HCT116 (cell line): ENCODE measurements at regions not wholly inside any gene's neighbourhood (a gene's known extent, or its start where the extent isn't known, plus 50 kb on each side); places are given as distances from the start of the nearest gene placed in this dataset.

Experiments used
- ATAC-seq: fragments of 200-7000 bp; cut with Tn5 transposase; 2 replicates; pipeline ENCODE4 v1.9.1; 2020; ENCODE audit warnings: mild to moderate bottlenecking, moderate library complexity
- BruUV-seq: library from RNA; stranded (reverse); fragments of 400-500 nt; replicated peaks from 2 replicates; lab custom pipeline; 2021; lab: Mats Ljungman, UMichigan
- CTCF ChIA-PET: fragments of 300-600 bp; sonication (Branson Sonifier 250); formaldehyde crosslinking; loops from one replicate; lab custom pipeline; 2021; ENCODE audit warnings: antibody characterized with exemption; lab: Charles Lee
- POLR2A ChIA-PET: fragments of 300-600, 350-600 bp; sonication (Branson Sonifier 250); formaldehyde crosslinking; loops from one replicate; lab custom pipeline; 2021; ENCODE audit warnings: antibody characterized with exemption; lab: Charles Lee
- RAD21 ChIA-PET, 2 experiments: fragments of 300-600 bp; sonication (Branson Sonifier 250); formaldehyde crosslinking; loops; one replicate each; lab custom pipeline; 2023; ENCODE audit warnings: low total read pairs in 2 of 2; ENCODE audit not compliant: uncharacterized antibody in 2 of 2, unreplicated experiment in 2 of 2, low non-redundant PET in 1 of 2; lab: Charles Lee
- DNase-seq: peaks from one replicate; pipeline ENCODE4 v3.0.0-alpha.2; 2010; ENCODE audit warnings: low read depth, low spot score
- H2AFZ ChIP-seq: fragments of 200-600 bp; shearing (Covaris generic), sonication (generic); 2 replicates; pipeline ENCODE4 v1.6.1; 2017; ENCODE audit warnings: low read depth, mixed run types, mixed read lengths, antibody characterized with exemption, low read length; ENCODE audit not compliant: poor library complexity, severe bottlenecking
- H3K27ac ChIP-seq: 2 replicates; pipeline ENCODE4 v1.5.1; 2012; ENCODE audit warnings: low read depth, low read length
- H3K27me3 ChIP-seq: fragments of 200-600 bp; sonication (generic); 2 replicates; pipeline ENCODE4 v1.6.1; 2016; ENCODE audit warnings: mixed run types, low read length, mixed read lengths; ENCODE audit not compliant: insufficient read depth
- H3K36me3 ChIP-seq, 2 experiments: fragments of 200-500 bp in 1 of 2; fragments of 200-600 bp in 1 of 2; sonication (Bioruptor generic) in 1 of 2; sonication (generic) in 1 of 2; 2 replicates each; pipeline versions ENCODE4 v1.5.1 to v1.6.1; 2014 to 2016; ENCODE audit warnings: low read length in 2 of 2, inconsistent platforms in 1 of 2, mixed read lengths in 1 of 2, mixed run types in 1 of 2; ENCODE audit not compliant: insufficient read depth in 2 of 2, control insufficient read depth in 1 of 2
- H3K4me1 ChIP-seq, 2 experiments: fragments of 200-600 bp in 1 of 2; sonication (generic) in 1 of 2; 2 replicates each; pipeline versions ENCODE4 v1.5.1 to v1.6.1; 2012 to 2017; ENCODE audit warnings: low read length in 2 of 2, inconsistent platforms in 1 of 2, mild to moderate bottlenecking in 1 of 2, mixed read lengths in 1 of 2, mixed run types in 1 of 2, moderate library complexity in 1 of 2; ENCODE audit not compliant: insufficient read depth in 2 of 2, control insufficient read depth in 1 of 2
- H3K4me2 ChIP-seq: fragments of 200-600 bp; sonication (generic); 2 replicates; pipeline ENCODE4 v1.6.1; 2017; ENCODE audit warnings: mixed run types, low read length, mixed read lengths
- H3K4me3 ChIP-seq, 2 experiments: fragments of 200-600 bp in 1 of 2; sonication (generic) in 1 of 2; replicated peaks in 1 of 2; 2 replicates each; pipeline ENCODE4 v1.5.1; 2011 to 2016; ENCODE audit warnings: low read length in 2 of 2, control low read depth in 1 of 2, low read depth in 1 of 2, mild to moderate bottlenecking in 1 of 2, mixed read lengths in 1 of 2, mixed run types in 1 of 2
- H3K79me2 ChIP-seq: fragments of 200-600 bp; sonication (generic); 2 replicates; pipeline ENCODE4 v1.6.1; 2017; ENCODE audit warnings: mild to moderate bottlenecking, mixed run types, low read length, moderate library complexity, mixed read lengths; ENCODE audit not compliant: insufficient read depth
- H3K9ac ChIP-seq: fragments of 200-600 bp; sonication (generic); 2 replicates; pipeline ENCODE4 v1.6.1; 2016; ENCODE audit warnings: low read length, mixed read lengths
- H3K9me2 ChIP-seq: fragments of 200-600 bp; sonication (generic), shearing (Covaris generic); 2 replicates; pipeline ENCODE4 v1.6.1; 2017; ENCODE audit warnings: mixed run types, mild to moderate bottlenecking, moderate library complexity; ENCODE audit not compliant: insufficient read depth
- H3K9me3 ChIP-seq, 2 experiments: fragments of 200-500 bp in 1 of 2; fragments of 200-600 bp in 1 of 2; sonication (Bioruptor generic) in 1 of 2; sonication (generic) in 1 of 2; 2 replicates each; pipeline ENCODE4 v1.6.1; 2014 to 2017; ENCODE audit warnings: low read length in 2 of 2, mixed read lengths in 2 of 2, inconsistent platforms in 1 of 2, low read depth in 1 of 2, mild to moderate bottlenecking in 1 of 2, mixed run types in 1 of 2, moderate library complexity in 1 of 2; ENCODE audit not compliant: control insufficient read depth in 1 of 2, insufficient read depth in 1 of 2
- H4K20me1 ChIP-seq: fragments of 200-600 bp; sonication (generic), shearing (Covaris generic); 2 replicates; pipeline ENCODE4 v1.6.1; 2017; ENCODE audit warnings: mixed run types, mild to moderate bottlenecking, moderate library complexity; ENCODE audit not compliant: insufficient read depth
- CTCF ChIP-seq, 3 experiments: fragments of 200-600 bp in 1 of 3; sonication (generic) in 1 of 3; IDR thresholded peaks in 2 of 3; conservative IDR thresholded peaks in 1 of 3; 2 replicates each; pipeline ENCODE4 v1.5.1; 2012 to 2017; ENCODE audit warnings: low read depth in 2 of 3, low read length in 2 of 3, antibody characterized with exemption in 1 of 3, borderline replicate concordance in 1 of 3, control low read depth in 1 of 3, mild to moderate bottlenecking in 1 of 3, mixed read lengths in 1 of 3, mixed run types in 1 of 3, moderate library complexity in 1 of 3; ENCODE audit not compliant: insufficient read depth in 1 of 3
- JUND ChIP-seq: IDR thresholded peaks from 2 replicates; pipeline ENCODE4 v1.6.1; 2012
- SIN3A ChIP-seq: IDR thresholded peaks from 2 replicates; pipeline ENCODE4 v1.6.1; 2012; ENCODE audit warnings: low read depth
- intact Hi-C: fragments of 100-400 bp; cut with micrococcal nuclease; formaldehyde crosslinking; loops from 2 replicates; pipeline ENCODE4 v1.10.0; 2022
- TF ChIP-seq, protein P1 (sequence below): IDR thresholded peaks from 2 replicates; pipeline ENCODE4 v1.6.1; 2011; ENCODE audit warnings: mild to moderate bottlenecking, low read length, moderate library complexity; ENCODE audit not compliant: insufficient replicate concordance; ENCODE audit errors: extremely low read depth

- POLR2A ChIA-PET: no interaction called here
- intact Hi-C loops: no loop called here
These were observed 349.5 kb downstream of the SLITRK1 start for GRCh38 chr13:83532809-83533208.

More at GRCh38 chr13:83532809-83533208, 349.5 kb downstream of the SLITRK1 start:
- H3K27me3 ChIP-seq: no peaks in the 10 kb centered on the region
- no TSS peak for BruUV-seq
- no peak overlapping the region for H3K9ac ChIP-seq
- no peak for ATAC-seq
- no peaks in the 10 kb centered on the region for H3K79me2 ChIP-seq
- H3K36me3 ChIP-seq: no peaks in the 10 kb centered on the region
- no peak for TF ChIP-seq SIN3A
- TF ChIP-seq, protein P1, sequence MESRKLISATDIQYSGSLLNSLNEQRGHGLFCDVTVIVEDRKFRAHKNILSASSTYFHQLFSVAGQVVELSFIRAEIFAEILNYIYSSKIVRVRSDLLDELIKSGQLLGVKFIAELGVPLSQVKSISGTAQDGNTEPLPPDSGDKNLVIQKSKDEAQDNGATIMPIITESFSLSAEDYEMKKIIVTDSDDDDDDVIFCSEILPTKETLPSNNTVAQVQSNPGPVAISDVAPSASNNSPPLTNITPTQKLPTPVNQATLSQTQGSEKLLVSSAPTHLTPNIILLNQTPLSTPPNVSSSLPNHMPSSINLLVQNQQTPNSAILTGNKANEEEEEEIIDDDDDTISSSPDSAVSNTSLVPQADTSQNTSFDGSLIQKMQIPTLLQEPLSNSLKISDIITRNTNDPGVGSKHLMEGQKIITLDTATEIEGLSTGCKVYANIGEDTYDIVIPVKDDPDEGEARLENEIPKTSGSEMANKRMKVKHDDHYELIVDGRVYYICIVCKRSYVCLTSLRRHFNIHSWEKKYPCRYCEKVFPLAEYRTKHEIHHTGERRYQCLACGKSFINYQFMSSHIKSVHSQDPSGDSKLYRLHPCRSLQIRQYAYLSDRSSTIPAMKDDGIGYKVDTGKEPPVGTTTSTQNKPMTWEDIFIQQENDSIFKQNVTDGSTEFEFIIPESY: no peak
- TF ChIP-seq CTCF (IDR thresholded peaks at IDR 0.05 in 2 of 3, conservative IDR thresholded peaks at IDR 0.05 in 1 of 3; ENCODE audit: borderline replicate concordance in 1 of 3, insufficient read depth in 1 of 3, low read depth in 2 of 3, low read length in 2 of 3): no peak
- TF ChIP-seq JUND: no peak
- TF ChIP-seq, all 23 proteins: peak for 0
- no peak for DNase-seq
- ChIA-PET CTCF (no interaction called here), RAD21 (no interaction called here)
- H3K27ac ChIP-seq: no peak overlapping the region
- no peaks in the 10 kb centered on the region for H4K20me1 ChIP-seq
- H3K4me3 ChIP-seq: no peak overlapping the region
- no peaks in the 10 kb centered on the region for H3K4me1 ChIP-seq
- H3K9me3 ChIP-seq: peaks cover 0 to 5% of the 10 kb centered on the region in 2 experiments; a peak in 1 of 4 replicates
- no peak overlapping the region for H2AFZ ChIP-seq
- no peak overlapping the region for H3K4me2 ChIP-seq
- no peaks in the 10 kb centered on the region for H3K9me2 ChIP-seq
